22Rv1 (cell line): ENCODE measurements at regions not wholly inside any gene's neighbourhood (a gene's known extent, or its start where the extent isn't known, plus 50 kb on each side); places are given as distances from the start of the nearest gene placed in this dataset.
A peak's percentile ranks its signal among the peaks of the same experiment; 100 is the strongest.
"Not testable (repeated sequence)": the region's sequence is repeated elsewhere in the genome, so short reads cannot be mapped to it uniquely, and the experiment has no call there.

Source experiments
- H3K27ac ChIP-seq: fragments of 450-650 bp; 2 replicates; pipeline ENCODE4 v1.5.1; 2017
- ZFX ChIP-seq: fragments of 450-650 bp; IDR thresholded peaks from 2 replicates; pipeline ENCODE4 v1.6.1; 2017; ENCODE audit warnings: antibody characterized with exemption, borderline replicate concordance
- TF ChIP-seq, protein P1 (sequence below): fragments of 450-650 bp; IDR thresholded peaks from 2 replicates; pipeline ENCODE4 v1.5.1; 2017; ENCODE audit warnings: mild to moderate bottlenecking

- H3K27ac ChIP-seq: not testable (repeated sequence)
Observed at GRCh38 chr22:12541412-12542170, 2986.4 kb upstream of the OR11H1 start.

GRCh38 chr22:12553366-12553765, 2974.6 kb upstream of the OR11H1 start:
- not testable (repeated sequence) for H3K27ac ChIP-seq

DNA sequence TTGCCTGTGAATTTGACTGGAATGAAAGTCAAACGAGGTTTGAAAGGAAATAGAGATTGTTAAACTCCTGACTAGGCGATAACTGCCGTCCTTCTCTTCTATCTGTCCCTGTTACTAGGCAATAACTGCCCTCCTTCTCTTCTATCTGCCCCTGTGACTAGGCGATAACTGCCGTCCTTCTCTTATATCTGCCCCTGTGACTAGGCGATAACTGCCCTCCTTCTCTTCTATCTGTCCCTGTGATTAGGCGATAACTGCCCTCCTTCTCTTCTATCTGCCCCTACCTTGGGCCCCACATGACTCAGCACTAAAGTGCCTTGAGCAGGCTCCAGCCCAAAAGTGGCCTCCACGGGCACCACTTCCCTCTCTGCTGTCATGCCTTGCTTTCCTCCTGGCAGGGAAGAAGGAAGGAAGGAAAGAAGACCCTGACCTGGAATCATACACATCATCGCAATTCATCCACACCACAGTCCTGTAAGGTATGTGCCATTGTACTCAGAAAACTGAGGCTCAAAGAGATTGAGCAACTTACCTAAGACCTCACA, 2973.3 kb upstream of the OR11H1 start:
- not testable (repeated sequence) for H3K27ac ChIP-seq

DNA sequence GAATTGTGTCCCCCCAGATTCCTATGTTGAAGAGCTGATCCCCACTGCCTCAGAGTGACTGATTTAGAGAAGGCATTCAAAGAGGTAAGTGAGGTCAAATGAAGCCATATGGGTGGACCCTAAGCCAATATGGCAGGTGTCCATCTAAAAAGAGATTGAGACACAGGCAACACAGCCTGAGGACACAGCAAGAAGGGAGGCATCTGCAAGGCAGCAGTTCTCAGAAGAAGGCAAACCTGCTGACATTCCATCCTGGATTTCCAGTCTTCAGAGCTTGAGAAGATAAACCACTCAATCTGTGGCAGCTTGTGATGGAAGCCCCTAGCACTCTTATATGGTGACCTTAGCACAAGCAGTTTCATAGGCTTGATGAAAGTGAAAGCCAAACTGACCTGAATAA, 2956.5 kb upstream of the OR11H1 start:
- not testable (repeated sequence) for H3K27ac ChIP-seq

DNA sequence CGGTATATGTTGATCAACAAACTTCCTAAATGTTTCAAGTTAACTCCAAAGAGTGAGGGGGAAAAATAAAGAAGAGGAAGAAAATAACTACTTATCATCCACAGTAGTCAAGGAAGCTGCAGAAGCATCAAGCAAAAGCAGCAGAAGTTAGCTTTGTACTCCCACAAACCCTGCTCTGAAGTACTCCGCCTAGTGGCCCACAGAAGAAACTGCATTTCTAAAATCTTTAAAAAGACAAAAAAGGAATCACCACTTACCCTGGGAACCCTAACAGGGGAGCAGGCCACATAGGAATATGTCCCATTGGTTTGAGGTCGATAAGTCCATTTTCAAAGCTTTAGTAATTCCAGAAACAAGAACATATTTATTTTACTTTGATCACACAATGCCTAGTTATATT, 2948.3 kb upstream of the OR11H1 start:
- TF ChIP-seq, protein P1, sequence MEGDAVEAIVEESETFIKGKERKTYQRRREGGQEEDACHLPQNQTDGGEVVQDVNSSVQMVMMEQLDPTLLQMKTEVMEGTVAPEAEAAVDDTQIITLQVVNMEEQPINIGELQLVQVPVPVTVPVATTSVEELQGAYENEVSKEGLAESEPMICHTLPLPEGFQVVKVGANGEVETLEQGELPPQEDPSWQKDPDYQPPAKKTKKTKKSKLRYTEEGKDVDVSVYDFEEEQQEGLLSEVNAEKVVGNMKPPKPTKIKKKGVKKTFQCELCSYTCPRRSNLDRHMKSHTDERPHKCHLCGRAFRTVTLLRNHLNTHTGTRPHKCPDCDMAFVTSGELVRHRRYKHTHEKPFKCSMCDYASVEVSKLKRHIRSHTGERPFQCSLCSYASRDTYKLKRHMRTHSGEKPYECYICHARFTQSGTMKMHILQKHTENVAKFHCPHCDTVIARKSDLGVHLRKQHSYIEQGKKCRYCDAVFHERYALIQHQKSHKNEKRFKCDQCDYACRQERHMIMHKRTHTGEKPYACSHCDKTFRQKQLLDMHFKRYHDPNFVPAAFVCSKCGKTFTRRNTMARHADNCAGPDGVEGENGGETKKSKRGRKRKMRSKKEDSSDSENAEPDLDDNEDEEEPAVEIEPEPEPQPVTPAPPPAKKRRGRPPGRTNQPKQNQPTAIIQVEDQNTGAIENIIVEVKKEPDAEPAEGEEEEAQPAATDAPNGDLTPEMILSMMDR: peak; percentile 61

DNA sequence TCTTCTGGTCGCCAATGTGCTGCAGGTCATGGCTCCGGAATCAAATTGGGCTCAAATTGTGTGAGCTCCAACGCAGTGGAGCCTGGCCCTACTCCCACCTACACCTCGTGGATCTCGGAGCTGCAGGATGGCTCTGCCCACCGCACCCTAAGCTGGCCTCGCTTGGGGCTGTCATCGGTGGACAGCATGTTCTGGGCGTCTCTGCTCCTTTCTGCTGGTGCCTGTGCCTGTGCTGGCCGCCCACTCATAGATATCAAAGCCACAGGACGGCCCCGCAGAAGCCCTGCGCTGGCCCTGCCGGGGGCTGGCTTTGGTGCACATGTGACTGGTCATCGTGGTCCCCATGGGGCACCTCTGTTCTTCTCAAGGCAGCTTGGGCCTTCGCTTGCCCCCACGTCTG, 2943.5 kb upstream of the OR11H1 start:
- not testable (repeated sequence) for H3K27ac ChIP-seq

More for the DNA sequence above, 2948.3 kb upstream of the OR11H1 start:
- not testable (repeated sequence) for H3K27ac ChIP-seq

DNA sequence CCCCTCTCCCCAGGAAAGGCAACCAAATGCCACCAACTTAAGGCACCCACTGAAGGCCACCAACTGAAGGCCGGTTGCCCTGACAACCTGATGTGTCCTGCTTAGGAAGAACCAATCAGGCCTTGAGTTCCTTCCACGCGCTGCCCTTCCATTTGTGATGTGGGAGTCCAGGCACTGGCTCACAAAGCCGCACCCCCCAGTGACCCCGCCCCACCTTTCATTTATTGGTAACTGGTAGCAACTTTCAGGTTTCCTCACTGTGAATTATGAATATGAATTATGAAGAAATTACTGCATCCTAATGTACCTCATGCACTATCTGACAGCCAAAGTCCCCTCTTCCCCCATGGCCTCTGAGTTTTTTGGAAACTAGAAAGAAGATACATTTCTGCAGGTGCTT, 2943.1 kb upstream of the OR11H1 start:
- not testable (repeated sequence) for H3K27ac ChIP-seq

DNA sequence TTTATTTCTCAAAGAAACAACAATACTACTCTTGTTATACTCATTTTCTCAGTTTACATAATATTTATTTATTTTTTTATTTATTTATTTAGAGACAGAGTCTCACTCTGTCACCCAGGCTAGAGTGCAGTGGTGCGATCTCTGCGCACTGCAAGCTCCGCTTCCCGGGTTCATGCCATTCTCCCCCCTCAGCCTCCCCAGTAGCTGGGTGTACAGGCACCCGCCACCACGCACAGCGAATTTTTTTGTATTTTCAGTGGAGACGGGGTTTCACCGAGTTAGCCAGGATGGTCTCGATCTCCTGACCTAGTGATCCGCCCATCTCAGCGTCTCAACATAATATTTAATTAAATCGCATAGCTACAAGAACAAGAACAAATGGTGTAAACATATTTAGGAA, 2932.3 kb upstream of the OR11H1 start:
- H3K27ac ChIP-seq: not testable (repeated sequence)

DNA sequence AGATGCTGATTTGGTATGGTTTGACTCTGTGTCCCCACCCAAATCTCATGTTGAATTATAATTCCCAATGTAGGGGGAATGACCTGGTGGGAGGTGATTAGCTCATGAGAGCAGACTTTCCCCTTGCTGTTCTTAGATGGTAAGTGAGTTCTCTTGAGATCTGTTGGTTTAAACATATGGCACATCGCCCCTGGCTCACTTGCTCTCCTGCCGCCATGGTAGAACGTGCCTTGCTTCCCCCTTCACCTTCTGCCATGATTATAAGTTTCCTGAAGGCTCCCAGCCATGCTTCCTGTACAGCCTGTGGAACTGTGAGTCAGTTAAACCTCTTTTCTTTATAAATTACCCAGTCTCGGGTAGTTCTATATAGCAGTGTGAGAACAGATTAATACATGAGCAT, 2930.2 kb upstream of the OR11H1 start:
- not testable (repeated sequence) for H3K27ac ChIP-seq

DNA sequence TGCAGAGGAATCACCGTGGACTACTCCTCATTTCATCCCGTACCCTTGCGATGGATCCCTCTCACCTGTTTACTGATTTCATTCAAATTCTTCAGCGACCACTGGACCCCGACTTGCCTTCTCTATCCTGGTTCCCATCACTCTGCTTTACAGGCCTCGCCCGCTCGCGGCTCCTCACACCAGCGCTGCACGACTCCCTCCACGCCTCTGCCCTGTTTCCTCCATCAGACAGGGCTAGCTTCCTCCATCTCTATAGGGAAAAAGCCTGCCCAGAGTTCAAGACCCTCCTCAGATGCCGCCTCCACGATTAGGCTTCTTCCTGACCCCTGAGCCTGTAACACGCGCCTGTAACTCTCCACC, 2926.5 kb upstream of the OR11H1 start:
- not testable (repeated sequence) for H3K27ac ChIP-seq

- no peak overlapping the region for H3K27ac ChIP-seq
- TF ChIP-seq, protein P1: no peak
- no peak for TF ChIP-seq ZFX
Observed at GRCh38 chr22:12601870-12602779, 2925.9 kb upstream of the OR11H1 start.

- H3K27ac ChIP-seq: not testable (repeated sequence)
Observed at GRCh38 chr22:12603399-12603798, 2924.6 kb upstream of the OR11H1 start.

- not testable (repeated sequence) for H3K27ac ChIP-seq
Observed at GRCh38 chr22:12603833-12604232, 2924.2 kb upstream of the OR11H1 start.

- H3K27ac ChIP-seq: not testable (repeated sequence)
Observed at GRCh38 chr22:12608454-12608853, 2919.5 kb upstream of the OR11H1 start.
